Gastrocnemius medialis (tissue), 4 donors: ENCODE measurements at regions not wholly inside any gene's neighbourhood (a gene's known extent, or its start where the extent isn't known, plus 50 kb on each side); places are given as distances from the start of the nearest gene placed in this dataset.

ENCODE experiments used
- POLR2A ChIP-seq, 2 donors: fragments of 450-650 bp; IDR thresholded peaks; one replicate each; pipeline ENCODE4 v1.6.1; 2017; ENCODE audit warnings: antibody characterized with exemption in 2 of 2, mild to moderate bottlenecking in 2 of 2, moderate library complexity in 2 of 2
- TF ChIP-seq, protein P1 (sequence below), 5 experiments: fragments of 450-650 bp in 3 of 5; fragments of 200-600 bp in 2 of 5; sonication (generic) in 2 of 5; IDR thresholded peaks in 4 of 5; conservative IDR thresholded peaks in 1 of 5; 1 replicate in 4 of 5; 2 replicates in 1 of 5; pipeline ENCODE4 v1.5.1; 2016 to 2019; ENCODE audit warnings: antibody characterized with exemption in 5 of 5, mild to moderate bottlenecking in 3 of 5, moderate library complexity in 3 of 5

- TF ChIP-seq, protein P1, sequence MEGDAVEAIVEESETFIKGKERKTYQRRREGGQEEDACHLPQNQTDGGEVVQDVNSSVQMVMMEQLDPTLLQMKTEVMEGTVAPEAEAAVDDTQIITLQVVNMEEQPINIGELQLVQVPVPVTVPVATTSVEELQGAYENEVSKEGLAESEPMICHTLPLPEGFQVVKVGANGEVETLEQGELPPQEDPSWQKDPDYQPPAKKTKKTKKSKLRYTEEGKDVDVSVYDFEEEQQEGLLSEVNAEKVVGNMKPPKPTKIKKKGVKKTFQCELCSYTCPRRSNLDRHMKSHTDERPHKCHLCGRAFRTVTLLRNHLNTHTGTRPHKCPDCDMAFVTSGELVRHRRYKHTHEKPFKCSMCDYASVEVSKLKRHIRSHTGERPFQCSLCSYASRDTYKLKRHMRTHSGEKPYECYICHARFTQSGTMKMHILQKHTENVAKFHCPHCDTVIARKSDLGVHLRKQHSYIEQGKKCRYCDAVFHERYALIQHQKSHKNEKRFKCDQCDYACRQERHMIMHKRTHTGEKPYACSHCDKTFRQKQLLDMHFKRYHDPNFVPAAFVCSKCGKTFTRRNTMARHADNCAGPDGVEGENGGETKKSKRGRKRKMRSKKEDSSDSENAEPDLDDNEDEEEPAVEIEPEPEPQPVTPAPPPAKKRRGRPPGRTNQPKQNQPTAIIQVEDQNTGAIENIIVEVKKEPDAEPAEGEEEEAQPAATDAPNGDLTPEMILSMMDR (IDR thresholded peaks at IDR 0.05 in 4 of 5, conservative IDR thresholded peaks at IDR 0.05 in 1 of 5) = no peak
- no peak for TF ChIP-seq POLR2A (IDR thresholded peaks at IDR 0.05)
These were observed 328.1 kb downstream of the BCL11B start for GRCh38 chr14:98943907-98944306.
